22Rv1 (cell line): ENCODE measurements at regions not wholly inside any gene's neighbourhood (a gene's known extent, or its start where the extent isn't known, plus 50 kb on each side); places are given as distances from the start of the nearest gene placed in this dataset.

Source experiments
- CTCF ChIP-seq: fragments of 450-650 bp; IDR thresholded peaks from 2 replicates; pipeline ENCODE4 v1.5.1; 2017; ENCODE audit warnings: mild to moderate bottlenecking
- ZFX ChIP-seq: fragments of 450-650 bp; IDR thresholded peaks from 2 replicates; pipeline ENCODE4 v1.6.1; 2017; ENCODE audit warnings: antibody characterized with exemption, borderline replicate concordance

- TF ChIP-seq CTCF (no peak), ZFX (no peak)
Measured at GRCh38 chr5:105563842-105564241, 2001.3 kb upstream of the NUDT12 start.
